ENCODE measurements at regions not wholly inside any gene's neighbourhood (a gene's known extent, or its start where the extent isn't known, plus 50 kb on each side); places are given as distances from the start of the nearest gene placed in this dataset.
"Not testable (repeated sequence)": the region's sequence is repeated elsewhere in the genome, so short reads cannot be mapped to it uniquely, and the experiment has no call there.

DNA sequence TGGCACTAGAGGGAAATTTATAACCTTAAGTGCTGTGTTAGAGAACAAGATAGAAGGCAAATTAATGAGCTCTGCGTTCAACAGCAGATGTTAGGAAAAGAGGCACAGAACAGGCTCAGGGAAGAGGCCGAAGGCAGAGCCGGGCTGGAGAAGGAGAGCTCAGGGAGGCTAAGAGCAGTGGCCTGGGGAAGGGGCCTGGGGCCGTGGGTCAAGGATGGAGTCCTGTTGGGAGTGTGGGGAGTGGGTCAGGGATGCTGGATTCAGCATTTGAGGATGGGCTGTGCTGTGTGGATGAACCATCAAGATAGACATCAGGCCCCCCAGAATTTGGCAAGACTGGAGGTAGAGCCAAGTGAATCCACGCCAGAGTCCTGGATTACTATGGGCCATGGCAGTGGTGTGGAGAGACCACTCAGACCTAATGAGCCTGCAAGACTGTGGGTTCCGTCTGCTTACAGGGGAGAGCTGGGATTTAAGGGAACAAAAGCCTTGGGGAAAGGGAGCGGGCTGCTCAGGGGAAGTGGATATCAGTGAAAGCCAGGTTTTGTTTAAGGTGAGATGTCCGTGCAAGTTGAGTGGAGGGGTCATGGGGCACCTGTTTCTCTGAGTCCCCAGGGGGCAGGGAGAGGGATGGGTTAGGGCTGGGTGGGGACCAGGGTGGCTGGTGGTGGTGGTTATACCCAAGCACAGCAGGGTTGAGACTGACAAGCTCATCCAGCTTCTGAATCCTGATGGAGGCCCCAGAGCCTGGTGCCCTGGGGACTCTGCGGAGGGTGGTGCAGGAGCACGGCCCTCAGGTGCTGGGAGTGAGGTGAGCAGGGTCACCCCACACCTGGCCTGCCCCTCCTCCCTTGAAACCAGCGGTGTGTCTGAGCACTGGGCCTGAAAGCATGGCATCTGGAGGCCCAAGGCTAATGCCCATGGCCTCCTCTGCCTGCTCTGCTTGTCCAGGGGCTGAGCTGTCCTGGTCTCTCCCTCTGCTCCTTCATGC, 101.7 kb downstream of the BMS1 start:
- no peak for DNase-seq (ENCODE audit: low read depth in 2 of 2)

DNA sequence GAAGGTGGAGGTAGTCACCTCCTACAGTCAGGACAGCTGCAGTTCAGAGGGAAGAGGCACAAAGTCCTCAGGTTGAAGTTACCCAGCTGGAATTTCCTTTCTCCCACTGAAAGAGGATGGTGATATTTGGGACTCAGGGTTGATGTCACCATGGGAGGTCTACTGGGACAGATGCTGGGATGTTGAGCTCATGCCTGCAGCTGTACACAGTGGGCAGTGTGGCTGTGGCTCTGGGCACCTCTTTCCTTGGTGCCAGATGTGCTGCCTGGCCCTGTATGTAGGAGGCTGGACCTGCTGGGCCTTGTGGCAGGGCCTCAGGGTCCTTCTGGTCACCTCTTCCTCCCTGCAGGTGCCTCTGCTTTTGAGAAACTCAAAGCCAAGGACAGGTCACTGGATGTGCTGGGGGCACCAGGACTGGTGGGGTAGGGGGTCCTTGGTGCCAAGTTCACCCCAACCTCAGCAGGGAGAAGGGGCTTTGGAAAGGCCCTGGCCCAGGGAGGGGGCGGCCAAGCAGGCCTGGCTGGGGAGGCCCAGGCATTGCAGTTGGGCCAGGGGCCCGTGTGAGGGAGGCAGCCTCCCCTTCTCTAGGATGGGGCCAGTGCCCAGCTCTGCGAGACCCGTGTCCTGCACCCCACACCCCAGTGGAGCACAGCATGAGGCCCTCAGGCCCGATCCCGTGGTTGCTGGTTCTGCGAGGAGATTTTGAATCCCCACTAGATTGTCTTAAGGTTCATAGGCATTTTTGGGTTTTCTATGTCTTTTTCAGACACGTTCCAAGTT, 103.1 kb downstream of the BMS1 start:
- DNase-seq (ENCODE audit: low read depth in 2 of 2), result no peak

- DNase-seq (ENCODE audit: low read depth in 2 of 2), result no peak
These were observed 105.3 kb downstream of the BMS1 start for GRCh38 chr10:42887734-42888503.

- DNase-seq (ENCODE audit: low read depth in 2 of 2), result no peak
These were observed 106.0 kb downstream of the BMS1 start for GRCh38 chr10:42888504-42889095.

GRCh38 chr10:42896735-42897134, 114.1 kb downstream of the BMS1 start:
- DNase-seq (ENCODE audit: low read depth in 2 of 2), result no peak

DNA sequence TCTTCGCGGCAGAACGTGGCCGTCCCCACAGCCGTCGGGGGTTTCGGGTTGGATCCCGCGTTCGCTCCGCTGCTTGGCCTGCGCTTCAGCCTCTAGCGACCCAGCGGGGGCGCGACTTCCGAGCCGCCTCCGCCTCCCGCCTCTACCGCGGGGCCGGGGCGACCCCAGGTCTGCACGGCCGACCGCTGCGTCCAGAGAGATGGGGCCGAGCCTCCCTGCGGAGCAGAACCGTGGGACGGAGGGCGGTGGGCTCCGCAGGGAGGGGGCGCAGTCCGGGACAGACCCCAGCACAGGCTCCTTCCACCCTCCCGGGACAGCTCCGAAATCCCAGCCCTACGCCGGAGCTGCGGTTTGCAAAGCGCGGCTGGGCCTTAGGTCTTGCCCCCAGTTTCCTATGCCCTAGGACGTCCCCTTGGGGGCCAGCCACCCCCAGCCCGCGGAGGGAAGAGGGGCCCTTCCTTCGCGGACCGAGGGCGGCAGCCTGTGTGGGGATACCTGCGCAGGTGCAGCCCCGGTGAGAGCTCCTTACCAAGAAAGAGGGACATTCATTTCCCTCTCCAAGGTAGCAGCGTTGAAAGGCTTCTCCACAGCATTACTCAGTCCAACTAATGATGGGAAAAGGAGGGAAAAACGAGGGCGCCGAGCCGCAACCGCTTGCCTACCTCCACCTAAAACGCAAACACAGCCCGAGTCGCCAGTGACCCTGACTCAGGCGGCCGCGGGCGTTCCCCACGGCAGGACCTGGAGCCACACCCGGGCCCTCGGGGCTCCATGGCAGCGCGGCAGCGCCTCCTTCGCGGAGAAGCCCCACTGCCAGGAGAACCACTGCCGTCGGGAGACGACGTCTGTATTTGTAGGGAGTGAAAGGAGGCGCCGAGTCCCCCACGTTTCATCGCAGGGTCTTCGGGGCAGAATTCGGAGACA, 115.7 kb downstream of the BMS1 start:
- DNase-seq (ENCODE audit: low read depth in 2 of 2), result no peak

DNA sequence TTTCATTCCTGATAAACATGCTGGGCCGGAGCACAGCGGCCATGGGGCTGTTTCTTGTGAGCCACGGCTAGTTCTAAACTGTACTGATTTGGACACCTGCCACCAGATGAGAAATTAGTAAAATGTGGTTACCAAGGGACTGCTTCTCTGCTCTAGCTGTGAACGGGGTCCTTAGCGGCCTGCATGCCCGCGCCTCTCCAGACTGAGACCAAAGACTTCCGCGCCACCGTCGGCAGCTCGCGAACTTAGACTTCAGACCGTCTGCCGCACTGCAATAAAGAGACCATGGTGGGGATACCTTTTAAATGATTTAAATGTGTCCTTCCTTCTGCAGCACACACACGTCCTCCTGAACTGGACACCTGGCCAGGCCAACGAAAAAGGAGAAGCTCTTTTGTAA, 116.4 kb downstream of the BMS1 start:
- no peak for DNase-seq (ENCODE audit: low read depth in 2 of 2)

- not testable (repeated sequence) for DNase-seq (ENCODE audit: low read depth in 2 of 2)
These were observed 117.8 kb downstream of the BMS1 start for GRCh38 chr10:42900346-42900745.

- DNase-seq (ENCODE audit: low read depth in 2 of 2), result no peak
These were observed 128.8 kb downstream of the BMS1 start for GRCh38 chr10:42911359-42911758.

GRCh38 chr10:42916974-42917373, 134.4 kb downstream of the BMS1 start:
- DNase-seq (ENCODE audit: low read depth in 2 of 2), result no peak

GRCh38 chr10:42917821-42918220, 135.2 kb downstream of the BMS1 start:
- no peak for DNase-seq (ENCODE audit: low read depth in 2 of 2)

DNA sequence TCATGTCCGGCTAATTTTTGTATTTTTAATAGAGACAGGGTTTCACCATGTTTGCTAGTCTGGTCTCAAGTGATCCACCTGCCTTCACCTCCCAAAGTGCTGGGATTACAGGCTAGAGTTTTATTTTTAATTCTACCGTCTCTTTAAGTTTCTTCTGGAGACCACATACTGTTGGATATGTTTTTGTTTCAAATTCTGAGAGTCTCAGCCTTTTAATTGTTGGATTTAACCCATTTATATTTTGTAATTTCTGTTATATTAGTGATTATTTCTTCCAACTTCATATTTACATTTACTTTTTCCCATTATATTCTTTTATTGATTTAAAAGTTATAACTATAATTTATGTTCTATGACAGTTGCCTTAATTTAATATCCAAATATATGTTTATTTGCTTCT, 139.4 kb downstream of the BMS1 start:
- DNase-seq (ENCODE audit: low read depth in 2 of 2), result no peak

- DNase-seq (ENCODE audit: low read depth in 2 of 2), result no peak
These were observed 141.9 kb downstream of the BMS1 start for GRCh38 chr10:42924484-42924883.

GRCh38 chr10:42926843-42927242, 144.2 kb downstream of the BMS1 start:
- DNase-seq (ENCODE audit: low read depth in 2 of 2), result no peak

GRCh38 chr10:42928064-42928463, 145.5 kb downstream of the BMS1 start:
- DNase-seq (ENCODE audit: low read depth in 2 of 2), result no peak

DNA sequence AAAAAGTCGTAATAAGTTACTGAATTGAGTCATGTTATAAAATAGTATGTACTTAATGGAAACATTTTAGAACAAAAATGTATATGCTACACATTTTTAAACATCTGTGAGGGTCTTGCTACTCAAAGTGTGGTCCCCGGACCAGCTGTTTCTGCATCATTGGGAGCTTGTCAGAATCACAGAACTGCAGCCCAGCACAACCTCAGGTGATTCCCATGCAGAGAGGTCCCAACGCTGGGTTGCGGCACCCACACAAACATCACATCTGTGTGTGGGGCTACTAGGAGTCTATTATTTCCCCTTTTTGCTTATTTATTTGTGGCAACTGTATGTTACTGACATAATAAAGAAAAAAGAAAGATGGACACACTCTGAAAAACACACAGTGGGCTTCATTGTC, 146.6 kb downstream of the BMS1 start:
- DNase-seq (ENCODE audit: low read depth in 2 of 2), result no peak

- no peak for DNase-seq (ENCODE audit: low read depth in 2 of 2)
These were observed 146.9 kb upstream of the RET start for GRCh38 chr10:42929993-42930392.

GRCh38 chr10:42930516-42931192, 146.2 kb upstream of the RET start:
- no peak for DNase-seq (ENCODE audit: low read depth in 2 of 2)

DNA sequence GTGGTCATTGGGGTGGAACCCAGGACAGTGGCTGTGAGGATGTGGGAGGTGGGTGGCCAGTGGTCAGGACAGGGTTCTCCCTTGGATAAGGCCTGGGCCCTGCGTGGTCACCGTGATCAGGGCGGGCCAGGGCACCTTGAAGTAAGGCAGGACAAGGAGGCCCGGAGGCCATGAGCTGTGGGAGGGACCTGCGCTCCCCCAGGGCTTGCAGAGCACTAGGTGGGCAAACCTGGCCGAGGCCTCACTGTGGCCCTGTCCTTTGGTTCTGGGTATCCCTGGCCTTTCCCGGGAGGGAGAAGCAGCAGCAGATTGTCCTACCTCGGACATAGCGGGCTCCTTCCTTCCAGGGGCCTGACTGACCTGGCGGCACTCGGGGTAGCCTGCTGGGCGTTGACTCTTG, 144.8 kb upstream of the RET start:
- no peak for DNase-seq (ENCODE audit: low read depth in 2 of 2)

All from lung microvascular endothelial cell (primary cell).